H7 (cell line): ENCODE measurements at regions not wholly inside any gene's neighbourhood (a gene's known extent, or its start where the extent isn't known, plus 50 kb on each side); places are given as distances from the start of the nearest gene placed in this dataset.

ENCODE experiments used
- DNase-seq: peaks from one replicate; pipeline ENCODE4 v3.0.0; 2012
- H3K27me3 ChIP-seq: 2 replicates; pipeline ENCODE4 v1.6.0; 2011; ENCODE audit warnings: mild to moderate bottlenecking, low read length; ENCODE audit not compliant: control insufficient read depth, insufficient read depth
- H3K36me3 ChIP-seq: replicated peaks from 2 replicates; pipeline ENCODE4 v1.5.1; 2011; ENCODE audit warnings: low read length; ENCODE audit not compliant: control insufficient read depth, insufficient read depth
- H3K4me3 ChIP-seq: 2 replicates; pipeline ENCODE4 v1.5.1; 2011; ENCODE audit warnings: low read depth, mild to moderate bottlenecking, control low read depth, low read length, moderate library complexity; ENCODE audit not compliant: insufficient read depth

DNA sequence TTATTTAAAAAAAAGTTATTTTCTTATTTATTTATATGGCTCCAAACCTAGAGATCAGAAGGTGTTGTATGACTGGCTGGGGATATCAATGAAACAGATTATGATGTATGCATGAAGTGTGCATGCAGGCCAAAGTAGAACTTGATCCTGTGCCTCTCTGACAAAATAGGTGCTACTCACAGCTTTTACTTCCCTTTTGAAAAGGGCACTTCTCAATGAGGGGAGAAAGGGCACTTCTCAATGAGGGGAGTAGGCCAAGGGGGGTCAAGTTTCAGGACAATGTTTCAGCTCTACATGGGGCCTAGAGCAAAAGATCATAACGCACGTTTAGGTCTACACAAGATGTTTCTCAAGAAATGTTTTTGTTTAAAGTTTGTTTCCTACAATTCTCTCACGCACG is 397.5 kb downstream of the ETS1 start:
- no peaks in the 10 kb centered on the region for H3K27me3 ChIP-seq
- no peak for DNase-seq
- H3K36me3 ChIP-seq = no peaks in the 10 kb centered on the region
- H3K4me3 ChIP-seq = no peak overlapping the region

DNA sequence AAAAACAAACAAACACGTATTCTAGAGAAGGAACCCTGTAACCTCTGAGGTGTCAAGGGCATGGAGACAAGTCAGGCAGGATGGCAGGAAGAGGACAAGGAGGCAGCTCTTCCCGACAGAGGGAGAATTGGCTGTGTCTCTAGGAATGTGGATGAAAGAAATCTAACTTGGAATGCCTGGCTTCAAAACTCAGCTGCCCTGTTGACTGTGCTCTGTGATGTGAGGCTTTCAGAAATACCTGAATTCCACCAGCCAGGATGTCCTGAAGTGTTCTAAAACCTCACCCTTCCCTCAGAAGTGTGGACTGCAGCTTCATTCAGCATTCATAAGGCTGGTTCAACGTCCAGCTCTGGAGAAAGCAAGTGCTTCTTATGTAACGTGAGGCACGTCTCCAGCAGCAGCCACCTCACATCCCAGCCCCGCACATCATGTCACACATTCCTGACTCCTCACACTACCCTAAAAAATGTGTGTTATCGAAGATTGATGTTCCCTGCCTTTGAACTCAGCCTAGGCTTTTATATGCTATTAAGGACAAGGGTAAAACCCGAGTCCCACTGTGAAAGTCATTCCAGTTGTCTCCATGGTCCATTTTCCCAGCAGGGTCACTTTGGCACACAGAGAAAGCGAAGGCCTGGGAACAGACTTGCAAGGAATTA is 398.9 kb downstream of the ETS1 start:
- no peak overlapping the region for H3K4me3 ChIP-seq
- no peaks in the 10 kb centered on the region for H3K36me3 ChIP-seq
- H3K27me3 ChIP-seq = no peaks in the 10 kb centered on the region
- no peak for DNase-seq

DNA sequence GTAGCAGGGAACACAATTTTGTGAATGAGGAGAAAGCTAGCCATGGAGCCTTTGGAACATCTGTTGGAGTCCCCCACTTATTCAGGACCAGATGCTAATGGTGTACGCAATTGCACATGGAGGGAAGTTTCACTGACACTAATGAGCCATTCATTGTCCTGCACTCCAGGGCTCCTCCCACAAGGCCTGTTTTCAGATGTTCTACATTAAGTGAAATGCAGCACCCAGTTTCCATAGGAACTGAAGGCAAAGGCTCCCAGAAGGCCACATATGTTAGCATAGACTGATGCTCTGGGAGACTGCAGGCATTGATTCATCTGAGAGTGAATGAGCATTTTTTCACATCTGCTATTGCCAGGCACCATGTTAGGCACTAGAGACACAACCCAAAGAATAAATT is 399.5 kb downstream of the ETS1 start:
- H3K4me3 ChIP-seq = no peak overlapping the region
- no peak for DNase-seq
- H3K27me3 ChIP-seq = no peaks in the 10 kb centered on the region
- no peaks in the 10 kb centered on the region for H3K36me3 ChIP-seq

DNA sequence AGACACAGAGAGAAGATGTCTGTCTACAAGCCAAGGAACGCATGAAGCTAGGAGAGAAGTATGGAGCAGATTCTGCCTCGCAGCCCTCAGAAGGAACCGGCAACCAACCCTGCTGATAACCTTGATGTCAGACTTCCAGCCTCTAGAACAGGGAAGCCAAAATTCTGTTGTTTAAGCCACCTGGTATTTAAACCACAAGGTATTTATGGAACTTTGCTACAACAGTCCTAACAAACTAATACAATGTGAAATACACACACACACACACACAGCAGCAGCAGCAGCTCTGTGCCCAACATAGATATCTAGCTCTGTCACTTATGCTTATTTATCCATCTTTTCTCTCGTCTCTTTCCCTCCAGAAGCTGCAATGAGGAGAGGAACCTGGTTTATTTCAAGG is 400.0 kb downstream of the ETS1 start:
- H3K4me3 ChIP-seq = no peak overlapping the region
- no peak for DNase-seq
- H3K27me3 ChIP-seq = no peaks in the 10 kb centered on the region

DNA sequence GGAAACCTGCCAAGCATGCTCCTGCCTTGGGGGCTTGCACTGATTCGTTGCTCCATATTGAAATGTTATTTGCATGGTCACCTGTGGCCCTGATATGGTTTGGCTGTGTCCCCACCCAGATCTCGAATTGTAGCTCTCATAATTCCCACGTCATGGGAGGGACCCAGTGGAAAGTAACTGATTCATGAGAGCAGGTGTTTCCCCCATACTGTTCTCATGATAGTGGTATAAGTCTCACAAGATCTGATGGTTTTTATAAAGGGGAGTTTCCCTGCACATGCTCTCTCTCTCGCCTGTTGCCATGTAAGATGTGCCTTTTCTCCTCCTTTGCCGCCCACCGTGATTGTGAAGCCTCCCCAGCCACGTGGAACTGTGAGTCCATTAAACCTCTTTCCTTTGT is 402.4 kb downstream of the ETS1 start:
- Histone ChIP-seq H3K4me3 (no peak overlapping the region), H3K36me3 (no peaks in the 10 kb centered on the region), H3K27me3 (no peaks in the 10 kb centered on the region)
- no peak for DNase-seq

More for the DNA sequence above, 400.0 kb downstream of the ETS1 start:
- no peaks in the 10 kb centered on the region for H3K36me3 ChIP-seq

DNA sequence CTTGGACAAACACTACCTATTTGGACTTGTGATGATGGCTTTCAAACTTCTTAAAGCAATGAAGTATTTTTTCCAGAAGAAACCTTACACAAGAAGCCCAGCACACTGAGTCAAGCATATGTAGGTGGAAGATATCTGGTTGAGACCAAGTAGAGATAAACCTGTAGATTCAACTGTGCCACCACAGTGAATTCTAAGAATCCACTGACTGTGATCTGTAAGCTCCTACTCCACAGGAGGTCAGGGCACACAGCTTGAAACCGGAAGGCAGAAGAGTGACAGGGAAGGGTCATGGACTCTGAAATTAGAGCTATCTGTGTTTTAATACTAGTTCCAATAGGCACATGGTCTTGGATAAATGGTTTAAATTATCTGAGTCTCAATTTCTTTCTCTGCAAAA is 404.5 kb downstream of the ETS1 start:
- Histone ChIP-seq H3K36me3 (no peaks in the 10 kb centered on the region), H3K27me3 (no peaks in the 10 kb centered on the region), H3K4me3 (no peak overlapping the region)
- no peak for DNase-seq

DNA sequence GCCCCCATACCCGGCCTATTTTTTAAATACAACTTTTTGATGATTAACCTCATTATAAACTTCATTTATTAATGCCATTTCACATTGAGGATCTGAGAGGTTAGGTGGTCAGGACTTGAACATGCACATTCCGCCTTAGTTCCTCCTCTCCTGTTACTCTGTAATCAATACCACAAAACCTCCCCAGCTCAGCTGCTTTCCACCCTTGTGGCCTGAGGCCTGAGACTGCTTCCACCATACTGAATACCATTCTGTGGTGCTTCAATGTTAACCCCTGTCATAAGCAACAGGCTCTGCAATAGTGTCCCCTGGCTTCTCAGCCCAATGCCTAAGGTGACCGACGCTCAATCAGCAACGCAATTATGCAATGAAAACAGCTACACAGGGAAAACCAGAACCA is 405.4 kb downstream of the ETS1 start:
- no peaks in the 10 kb centered on the region for H3K27me3 ChIP-seq

DNA sequence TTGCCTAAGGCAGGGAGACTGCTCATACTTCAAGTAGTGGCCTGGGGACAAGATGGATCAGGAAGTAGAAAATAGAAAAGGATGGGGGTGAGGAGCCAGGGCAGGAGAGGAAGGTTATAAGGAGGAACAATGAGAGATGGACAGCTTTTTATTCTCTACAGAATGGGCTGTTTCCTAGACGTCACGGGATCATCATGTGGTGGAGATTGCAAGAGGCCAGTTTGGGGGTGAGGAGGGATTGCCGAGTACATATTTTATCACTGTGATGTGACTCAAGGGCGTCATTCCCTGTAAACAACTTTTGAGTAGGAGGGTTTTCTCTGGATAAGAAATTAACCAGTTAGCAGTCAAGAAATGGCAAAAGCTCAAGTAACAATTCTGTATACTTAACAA is 406.3 kb downstream of the ETS1 start:
- H3K36me3 ChIP-seq = no peaks in the 10 kb centered on the region
- DNase-seq = no peak
- no peak overlapping the region for H3K4me3 ChIP-seq
- H3K27me3 ChIP-seq = no peaks in the 10 kb centered on the region

More for the DNA sequence above, 405.4 kb downstream of the ETS1 start:
- H3K4me3 ChIP-seq = no peak overlapping the region
- H3K36me3 ChIP-seq = no peaks in the 10 kb centered on the region
- no peak for DNase-seq

DNA sequence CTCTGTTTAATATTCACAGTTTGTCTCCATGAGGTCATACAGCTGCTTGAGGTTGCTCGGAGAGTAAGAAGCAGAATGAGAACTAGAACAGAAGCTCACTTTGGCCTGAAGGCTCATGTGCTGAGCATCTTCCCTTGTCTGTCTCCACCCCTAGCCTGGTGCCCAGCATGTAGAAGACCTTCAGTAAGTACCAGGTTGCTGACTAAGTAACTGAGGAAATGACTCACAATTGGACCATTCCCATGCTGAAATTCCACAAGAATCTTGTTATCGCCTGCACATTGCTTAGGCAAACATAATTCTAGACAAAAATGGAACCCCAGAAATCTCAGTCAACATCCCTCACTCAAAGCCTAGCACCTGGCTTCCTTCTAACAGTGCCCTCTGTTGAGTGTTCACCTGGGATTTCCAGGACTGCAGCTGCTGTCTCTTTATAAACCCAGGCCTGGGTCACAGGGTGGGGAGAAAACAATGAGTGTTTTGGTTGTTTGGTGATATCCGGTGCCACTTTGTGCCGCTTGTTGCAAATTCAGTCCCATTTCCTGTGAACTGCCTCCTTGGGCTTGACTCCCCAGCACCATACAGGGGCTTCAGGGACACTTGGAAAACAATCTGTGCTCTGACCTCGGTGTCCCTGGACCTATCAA is 406.8 kb downstream of the ETS1 start:
- no peak for DNase-seq
- Histone ChIP-seq H3K27me3 (no peaks in the 10 kb centered on the region), H3K4me3 (no peak overlapping the region), H3K36me3 (no peaks in the 10 kb centered on the region)

DNA sequence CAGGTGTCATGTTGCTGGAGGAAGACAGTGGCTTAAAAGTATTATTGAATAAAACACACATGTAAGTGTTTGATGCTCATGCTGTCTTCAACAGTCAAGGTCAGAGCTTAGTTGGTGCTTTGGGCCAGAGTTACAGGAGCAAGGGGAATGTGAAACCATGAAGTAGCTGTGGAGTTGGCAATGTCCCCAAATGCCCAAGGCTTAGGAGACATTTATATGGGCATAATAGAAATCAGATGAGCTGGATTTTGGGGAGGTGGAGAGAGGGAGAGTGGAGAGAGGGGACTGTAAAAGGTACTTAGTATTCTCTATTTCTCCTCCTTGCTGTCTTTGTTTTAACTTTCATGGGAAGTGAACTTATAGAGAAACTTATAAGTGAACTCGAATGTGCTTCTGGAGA is 407.8 kb downstream of the ETS1 start:
- H3K4me3 ChIP-seq = no peak overlapping the region
- no peak for DNase-seq
- no peaks in the 10 kb centered on the region for H3K36me3 ChIP-seq
- H3K27me3 ChIP-seq = no peaks in the 10 kb centered on the region

DNA sequence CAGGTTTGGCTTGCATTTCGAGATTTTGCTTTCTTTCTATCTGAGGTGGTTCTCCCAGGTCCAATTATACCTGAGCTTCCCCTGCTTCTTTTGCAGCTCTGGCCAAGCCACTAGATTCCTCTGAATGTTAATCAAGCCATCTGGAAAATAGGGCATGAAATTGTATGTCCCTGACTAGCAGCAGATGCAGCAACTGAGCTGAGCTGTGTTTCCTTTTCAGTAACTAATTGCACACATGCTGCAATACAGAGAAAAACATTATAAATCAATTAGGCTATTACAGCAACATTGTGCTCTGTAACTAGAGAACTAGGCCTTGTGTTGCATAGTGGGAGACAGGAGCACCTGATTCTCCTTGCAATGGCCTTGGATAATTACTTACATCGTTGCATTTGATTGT is 408.3 kb downstream of the ETS1 start:
- Histone ChIP-seq H3K36me3 (no peaks in the 10 kb centered on the region), H3K27me3 (no peaks in the 10 kb centered on the region), H3K4me3 (no peak overlapping the region)
- DNase-seq = no peak

DNA sequence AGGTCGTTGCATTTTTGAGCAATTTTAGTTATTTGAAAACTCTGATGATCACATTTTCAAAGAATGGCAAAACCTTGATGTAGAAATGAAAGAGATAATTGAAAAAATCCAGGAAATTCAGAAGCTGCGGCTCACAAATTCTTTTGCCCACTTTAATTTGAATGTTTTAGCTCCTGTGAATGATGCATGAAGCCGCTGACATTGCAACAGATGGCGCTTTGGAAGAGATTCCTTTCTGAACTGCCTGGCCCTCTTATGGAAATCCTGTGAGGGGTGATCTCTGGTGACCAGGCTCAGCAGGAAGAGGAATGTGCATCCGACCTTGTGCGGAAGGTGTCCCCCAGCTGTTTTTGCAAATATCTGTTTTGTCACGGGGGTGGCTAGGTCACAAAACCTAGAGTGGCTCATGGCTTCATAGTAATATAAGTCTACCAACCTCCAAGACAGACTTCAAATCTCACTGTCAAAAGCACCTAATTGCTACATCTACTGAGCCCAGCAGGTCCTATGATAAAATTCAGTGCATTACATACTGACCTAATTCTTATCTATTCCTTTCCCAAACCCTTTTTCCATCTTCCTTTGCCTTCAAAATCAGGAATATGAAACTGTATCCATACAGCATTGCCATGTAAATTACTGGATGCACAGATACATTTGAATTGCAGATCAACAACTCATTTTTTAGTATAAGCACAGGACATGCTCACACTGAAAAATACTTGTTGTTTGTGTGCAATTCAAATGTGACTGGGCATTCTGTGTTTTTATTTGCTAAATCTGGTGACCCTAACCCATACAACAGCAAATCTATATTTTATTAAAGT is 412.7 kb downstream of the ETS1 start:
- Histone ChIP-seq H3K27me3 (no peaks in the 10 kb centered on the region), H3K36me3 (no peaks in the 10 kb centered on the region), H3K4me3 (no peak overlapping the region)
- peak; percentile 13 for DNase-seq

DNA sequence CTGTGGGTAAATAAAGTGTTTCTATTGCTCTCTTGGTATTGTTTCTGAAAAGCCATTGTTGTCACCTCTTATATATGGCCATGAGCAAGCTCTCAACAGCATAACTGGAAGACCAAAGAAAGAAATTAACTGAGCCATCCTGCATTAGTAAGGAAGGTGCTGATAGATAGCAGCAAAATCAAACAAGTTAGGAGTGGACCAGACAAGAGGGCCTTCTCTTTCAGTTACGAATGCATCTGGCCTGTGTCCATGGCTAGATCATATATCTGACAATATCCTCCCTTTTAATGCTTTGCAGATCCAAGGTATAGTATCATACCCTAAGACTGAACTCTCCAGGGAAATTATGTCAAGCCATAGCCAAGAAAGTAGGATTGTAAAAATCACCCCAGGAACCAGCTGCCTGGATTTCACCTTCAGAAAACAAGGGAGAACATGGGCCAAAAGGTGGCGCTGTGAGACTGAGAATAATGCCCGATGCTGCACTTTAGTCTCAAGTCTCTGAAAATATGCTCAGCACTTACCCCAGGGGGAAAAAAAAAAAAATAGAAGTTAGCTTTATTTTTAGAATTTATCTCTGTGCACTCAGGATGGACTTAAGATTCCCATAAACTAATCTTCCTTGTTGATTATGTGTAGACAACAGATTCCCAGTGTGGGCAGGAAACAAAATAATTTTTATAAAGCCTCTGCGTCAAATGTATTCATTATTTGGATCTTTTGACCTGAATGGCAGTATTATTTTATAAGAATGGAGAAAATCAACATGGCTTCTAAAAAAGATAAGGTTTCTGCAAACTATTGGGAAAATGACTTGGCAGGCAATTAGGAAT is 415.1 kb downstream of the ETS1 start:
- no peaks in the 10 kb centered on the region for H3K27me3 ChIP-seq
- peak; percentile 34 for DNase-seq
- H3K36me3 ChIP-seq = no peaks in the 10 kb centered on the region

DNA sequence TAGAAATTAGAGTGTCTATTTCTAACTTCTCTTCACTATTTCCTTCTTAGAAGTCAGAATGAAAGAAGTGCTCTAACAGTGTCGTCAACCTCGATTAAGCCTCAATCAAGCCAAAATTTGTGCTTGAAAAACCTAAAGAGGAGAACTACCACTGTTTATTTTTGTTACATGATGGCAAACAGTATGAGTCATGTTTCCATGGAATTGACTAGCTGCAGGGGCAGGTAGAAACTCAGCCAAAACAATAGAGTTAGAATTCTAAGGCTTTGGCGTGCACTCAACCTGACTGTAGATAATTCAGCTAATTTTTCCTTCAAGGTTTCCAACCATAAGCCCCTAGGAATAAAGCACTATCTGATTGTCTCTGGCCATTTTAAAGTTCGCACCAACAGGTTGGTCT is 415.9 kb downstream of the ETS1 start:
- H3K4me3 ChIP-seq = no peak overlapping the region
- DNase-seq = no peak
- no peaks in the 10 kb centered on the region for H3K36me3 ChIP-seq
- H3K27me3 ChIP-seq = no peaks in the 10 kb centered on the region

More for the DNA sequence above, 415.1 kb downstream of the ETS1 start:
- no peak overlapping the region for H3K4me3 ChIP-seq
